ENCODE measurements at regions not wholly inside any gene's neighbourhood (a gene's known extent, or its start where the extent isn't known, plus 50 kb on each side); places are given as distances from the start of the nearest gene placed in this dataset.
A peak's percentile ranks its signal among the peaks of the same experiment; 100 is the strongest.

- no peak overlapping the region for H3K4me3 ChIP-seq (ENCODE audit: low read length)
- no peak for DNase-seq (ENCODE audit: low read depth)
- TF ChIP-seq CTCF (conservative IDR thresholded peaks at IDR 0.05; ENCODE audit: low read depth, low read length), result no peak
These were observed 74.5 kb downstream of the ZIC5 start for GRCh38 chr13:99897076-99897440.

GRCh38 chr13:99896369-99897075 lies 75.0 kb downstream of the ZIC5 start:
- H3K4me3 ChIP-seq (ENCODE audit: low read length), result no peak overlapping the region
- no peak for TF ChIP-seq CTCF (conservative IDR thresholded peaks at IDR 0.05; ENCODE audit: low read depth, low read length)
- no peak for DNase-seq (ENCODE audit: low read depth)

- peak overlapping the region; percentile 18 for H3K4me3 ChIP-seq (ENCODE audit: low read length)
- no peak for TF ChIP-seq CTCF (conservative IDR thresholded peaks at IDR 0.05; ENCODE audit: low read depth, low read length)
- no peak for DNase-seq (ENCODE audit: low read depth)
These were observed 75.9 kb downstream of the ZIC5 start for GRCh38 chr13:99895444-99896368.

- TF ChIP-seq CTCF (conservative IDR thresholded peaks at IDR 0.05; ENCODE audit: low read depth, low read length), result no peak
- H3K4me3 ChIP-seq (ENCODE audit: low read length), result peak overlapping the region; percentile 18
- DNase-seq (ENCODE audit: low read depth), result no peak
These were observed 76.6 kb downstream of the ZIC5 start for GRCh38 chr13:99894840-99895443.

GRCh38 chr13:99894105-99894839 lies 77.3 kb downstream of the ZIC5 start:
- H3K4me3 ChIP-seq (ENCODE audit: low read length), result no peak overlapping the region
- no peak for DNase-seq (ENCODE audit: low read depth)
- TF ChIP-seq CTCF (conservative IDR thresholded peaks at IDR 0.05; ENCODE audit: low read depth, low read length), result no peak

- DNase-seq (ENCODE audit: low read depth), result no peak
- no peak overlapping the region for H3K4me3 ChIP-seq (ENCODE audit: low read length)
These were observed 78.0 kb downstream of the ZIC5 start for GRCh38 chr13:99893567-99893966.

More at GRCh38 chr13:99893567-99893966, 78.0 kb downstream of the ZIC5 start:
- no peak for TF ChIP-seq CTCF (conservative IDR thresholded peaks at IDR 0.05; ENCODE audit: low read depth, low read length)
